Umbilical cord (tissue), 1 donor: ENCODE measurements at regions not wholly inside any gene's neighbourhood (a gene's known extent, or its start where the extent isn't known, plus 50 kb on each side); places are given as distances from the start of the nearest gene placed in this dataset.

Source experiments
- DNase-seq: peaks from one replicate; pipeline ENCODE4 v3.0.0-alpha.2; 2015; ENCODE audit warnings: low spot score

GRCh38 chr14:97712471-97712870 is 915.3 kb downstream of the VRK1 start:
- no peak for DNase-seq

- DNase-seq: no peak
These were observed 915.8 kb downstream of the VRK1 start for GRCh38 chr14:97713023-97713422.

GRCh38 chr14:97718886-97719442 is 921.8 kb downstream of the VRK1 start:
- no peak for DNase-seq

- DNase-seq: no peak
These were observed 922.7 kb downstream of the VRK1 start for GRCh38 chr14:97719931-97720330.

- DNase-seq: no peak
These were observed 926.2 kb downstream of the VRK1 start for GRCh38 chr14:97723351-97723750.

GRCh38 chr14:97723819-97724218 is 926.6 kb downstream of the VRK1 start:
- DNase-seq: no peak

- DNase-seq: no peak
These were observed 927.1 kb downstream of the VRK1 start for GRCh38 chr14:97724265-97724731.

GRCh38 chr14:97726676-97727075 is 929.5 kb downstream of the VRK1 start:
- DNase-seq: no peak

GRCh38 chr14:97730706-97731105 is 933.5 kb downstream of the VRK1 start:
- no peak for DNase-seq

- no peak for DNase-seq
These were observed 934.6 kb downstream of the VRK1 start for GRCh38 chr14:97731800-97732199.

- DNase-seq: no peak
These were observed 950.1 kb downstream of the VRK1 start for GRCh38 chr14:97747316-97747715.

GRCh38 chr14:97748616-97749015 is 951.4 kb downstream of the VRK1 start:
- DNase-seq: no peak

- peak; percentile 27 for DNase-seq
These were observed 960.3 kb downstream of the VRK1 start for GRCh38 chr14:97757491-97757890.

- no peak for DNase-seq
These were observed 962.9 kb downstream of the VRK1 start for GRCh38 chr14:97760050-97760449.

GRCh38 chr14:97762386-97762785 is 965.2 kb downstream of the VRK1 start:
- no peak for DNase-seq

GRCh38 chr14:97771340-97772045 is 974.3 kb downstream of the VRK1 start:
- DNase-seq: peak; percentile 47

GRCh38 chr14:97773598-97773997 is 976.4 kb downstream of the VRK1 start:
- no peak for DNase-seq

GRCh38 chr14:97776890-97777558 is 979.8 kb downstream of the VRK1 start:
- DNase-seq: peak; percentile 40

GRCh38 chr14:97777622-97778355 is 980.6 kb downstream of the VRK1 start:
- no peak for DNase-seq

- DNase-seq: no peak
These were observed 982.0 kb downstream of the VRK1 start for GRCh38 chr14:97779140-97779539.

GRCh38 chr14:97780804-97781203 is 983.6 kb downstream of the VRK1 start:
- no peak for DNase-seq

- DNase-seq: no peak
These were observed 984.8 kb downstream of the VRK1 start for GRCh38 chr14:97781961-97782360.
